Right lung (tissue), 2 donors: ENCODE measurements at regions not wholly inside any gene's neighbourhood (a gene's known extent, or its start where the extent isn't known, plus 50 kb on each side); places are given as distances from the start of the nearest gene placed in this dataset.
A peak's percentile ranks its signal among the peaks of the same experiment; 100 is the strongest.

Source experiments
- DNase-seq, 2 donors: peaks; one replicate each; pipeline ENCODE4 v3.0.0-alpha.2; 2013

DNA sequence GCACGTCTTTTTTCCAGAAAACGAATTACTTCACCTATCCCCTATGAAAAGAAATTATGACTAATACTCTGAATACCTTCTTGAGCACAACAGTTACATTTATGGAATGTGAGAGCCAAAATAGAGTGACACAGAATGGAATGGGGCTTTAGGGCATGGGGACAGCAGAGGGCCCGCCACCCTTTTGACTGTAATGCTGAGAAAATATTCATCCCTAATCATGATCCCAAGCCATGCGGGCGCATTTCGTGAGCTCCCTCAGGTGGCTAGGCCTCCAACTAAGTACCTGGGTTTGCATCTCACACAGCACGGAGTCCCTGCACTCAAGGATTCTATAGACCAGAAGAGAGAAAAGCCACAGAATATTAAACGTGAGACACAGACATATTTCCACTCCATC, 212.6 kb downstream of the SOD2 start:
- DNase-seq, result no peak

DNA sequence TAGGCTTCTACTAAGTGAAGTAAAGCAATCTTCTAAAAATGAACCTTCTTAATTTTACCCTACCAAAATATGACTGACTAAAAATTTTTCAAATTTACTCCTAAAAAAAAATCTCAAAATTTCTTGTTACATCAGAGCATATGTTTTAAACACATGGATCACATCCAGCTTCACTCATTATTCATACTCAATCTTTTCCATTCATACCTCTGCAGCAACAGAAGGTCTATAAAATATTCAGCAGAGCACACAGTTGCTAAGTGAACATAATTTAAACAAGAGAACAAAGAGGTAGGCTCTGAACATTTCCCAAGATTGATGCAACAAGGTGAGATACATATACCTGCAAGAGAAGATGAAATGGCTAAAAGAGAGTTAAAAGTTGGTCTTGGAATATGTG, 213.9 kb downstream of the SOD2 start:
- no peak for DNase-seq

- DNase-seq, result no peak
These were observed 219.4 kb downstream of the SOD2 start for GRCh38 chr6:159473475-159474263.

DNA sequence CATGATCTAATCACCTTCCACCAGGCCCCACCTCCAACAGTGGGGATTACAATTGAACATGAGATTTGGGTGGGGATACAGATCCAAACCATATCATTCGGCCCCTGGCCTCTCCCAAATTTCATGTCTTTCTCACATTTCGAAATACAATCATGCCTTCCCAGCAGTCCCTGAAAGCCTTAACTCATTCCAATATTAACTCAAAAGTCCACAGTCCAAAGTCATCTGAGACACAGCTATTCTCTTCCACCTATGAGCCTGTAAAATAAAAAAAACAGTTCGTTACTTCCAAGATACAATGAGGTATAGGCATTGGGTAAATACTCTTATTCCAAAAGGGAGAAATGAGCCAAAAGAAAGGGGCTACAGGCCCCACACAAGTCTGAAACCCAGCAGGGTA, 222.6 kb downstream of the SOD2 start:
- no peak for DNase-seq

- no peak for DNase-seq
These were observed 223.6 kb downstream of the SOD2 start for GRCh38 chr6:159469443-159469842.

GRCh38 chr6:159468994-159469393, 224.0 kb downstream of the SOD2 start:
- DNase-seq, result no peak

GRCh38 chr6:159467473-159468041, 225.5 kb downstream of the SOD2 start:
- DNase-seq, result no peak

- DNase-seq, result no peak
These were observed 226.1 kb downstream of the SOD2 start for GRCh38 chr6:159466926-159467325.

DNA sequence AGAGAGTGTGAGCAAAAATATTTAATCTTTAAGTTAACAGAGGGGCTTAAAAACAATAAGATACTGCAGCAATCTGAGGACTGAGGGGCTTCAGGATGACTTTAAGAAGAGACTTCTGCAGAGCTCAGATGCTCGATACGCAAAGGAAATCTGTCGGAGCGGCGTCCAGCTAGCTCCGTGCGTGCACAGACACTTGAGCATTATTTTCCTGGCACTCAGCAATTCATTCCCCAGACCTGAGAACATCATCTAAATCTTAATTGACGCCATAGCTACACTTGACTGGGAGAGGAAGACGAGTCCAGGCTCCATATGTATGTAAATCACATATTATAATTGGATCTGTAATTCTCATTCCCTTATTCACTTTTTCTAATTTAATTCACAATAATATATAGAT, 228.2 kb downstream of the SOD2 start:
- DNase-seq, result no peak

DNA sequence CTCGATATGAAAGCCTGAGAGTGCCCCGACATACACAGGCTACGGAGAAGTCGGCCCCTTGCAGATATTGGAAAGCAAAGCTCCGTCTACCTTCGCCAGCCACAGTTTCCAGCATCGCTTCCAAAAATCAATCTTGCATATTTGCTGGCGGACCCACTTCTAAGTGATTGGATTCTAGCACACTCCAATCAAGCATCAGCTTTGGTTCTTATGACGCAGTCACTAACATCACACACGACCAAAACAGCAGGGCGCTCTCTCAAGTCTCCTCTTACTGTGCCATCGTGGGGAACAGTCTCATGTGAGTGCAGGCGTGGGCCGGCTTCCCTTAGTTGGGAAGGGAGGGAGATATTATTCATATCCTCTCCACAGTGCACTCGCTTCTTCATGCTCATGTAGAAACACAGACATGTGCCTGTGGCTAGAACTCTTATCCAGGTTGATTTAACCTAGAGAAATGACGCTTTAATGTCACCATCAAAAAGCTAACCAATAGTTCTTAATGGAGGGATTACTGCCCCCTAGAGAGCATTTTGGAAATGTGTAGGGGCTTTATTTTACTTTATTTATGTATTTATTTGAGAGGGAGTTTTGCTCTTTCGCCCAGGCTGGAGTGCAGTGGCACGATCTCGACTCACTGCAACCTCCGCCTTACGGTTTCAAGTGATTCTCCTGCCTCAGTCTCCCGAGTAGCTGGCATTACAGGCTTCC, 229.8 kb downstream of the SOD2 start:
- DNase-seq, result no peak

DNA sequence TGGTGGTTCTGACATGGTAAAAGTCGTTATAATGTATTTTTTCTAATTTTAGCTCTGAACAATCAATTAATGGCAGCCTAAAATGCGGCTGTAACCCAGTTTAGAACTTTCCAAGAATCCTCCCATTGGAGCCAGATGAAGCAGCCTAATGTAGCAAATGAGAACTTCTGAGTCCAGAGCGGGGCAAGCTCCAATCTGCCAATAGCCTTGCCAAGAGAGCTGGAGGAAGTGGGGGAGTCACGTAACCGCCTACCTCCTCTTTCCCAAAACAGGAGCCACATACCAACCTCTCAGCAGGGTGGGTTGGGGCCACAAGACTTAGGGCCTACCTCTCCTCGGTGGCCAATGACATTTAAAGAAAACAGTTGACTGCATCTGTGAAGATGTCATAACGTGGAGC, 230.6 kb downstream of the SOD2 start:
- DNase-seq, result no peak

DNA sequence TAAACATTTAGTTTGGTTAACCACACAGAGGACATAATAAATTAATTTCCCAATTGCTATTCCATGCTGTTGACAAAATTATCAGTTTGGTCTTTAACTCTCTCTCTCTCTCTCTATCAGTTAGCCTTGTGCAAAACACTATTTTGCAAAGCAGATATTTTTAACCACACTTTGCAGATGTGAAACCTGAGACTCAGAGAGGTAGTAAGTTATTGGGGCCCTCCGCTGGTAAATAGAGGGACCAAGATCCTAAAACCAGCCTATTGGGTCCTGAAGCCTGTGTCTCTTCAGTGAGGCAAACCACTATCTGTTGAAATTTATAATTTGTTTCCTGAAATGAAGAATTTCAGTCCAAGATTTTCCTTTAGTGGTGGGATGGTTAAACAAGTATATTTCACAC, 231.0 kb downstream of the SOD2 start:
- no peak for DNase-seq

DNA sequence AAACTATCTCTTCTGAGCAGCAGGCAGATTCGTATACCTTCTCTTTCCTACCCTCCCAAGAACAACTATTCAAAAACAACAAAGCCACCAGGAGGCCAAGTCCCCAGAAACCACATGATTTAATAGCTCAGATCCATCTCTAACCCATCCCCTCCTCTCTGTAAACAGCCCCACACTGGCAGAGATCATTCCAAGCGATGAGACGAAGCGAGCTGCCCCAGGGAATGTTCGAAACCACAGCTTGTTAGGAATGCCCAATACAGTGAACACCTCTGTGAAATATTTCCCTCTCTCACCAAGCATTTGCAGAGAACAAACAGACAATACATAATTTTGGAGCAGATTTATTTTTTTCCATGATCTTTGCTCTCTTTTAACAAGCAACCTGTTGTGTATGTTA, 231.8 kb downstream of the SOD2 start:
- no peak for DNase-seq

GRCh38 chr6:159460476-159460875, 232.6 kb downstream of the SOD2 start:
- no peak for DNase-seq

DNA sequence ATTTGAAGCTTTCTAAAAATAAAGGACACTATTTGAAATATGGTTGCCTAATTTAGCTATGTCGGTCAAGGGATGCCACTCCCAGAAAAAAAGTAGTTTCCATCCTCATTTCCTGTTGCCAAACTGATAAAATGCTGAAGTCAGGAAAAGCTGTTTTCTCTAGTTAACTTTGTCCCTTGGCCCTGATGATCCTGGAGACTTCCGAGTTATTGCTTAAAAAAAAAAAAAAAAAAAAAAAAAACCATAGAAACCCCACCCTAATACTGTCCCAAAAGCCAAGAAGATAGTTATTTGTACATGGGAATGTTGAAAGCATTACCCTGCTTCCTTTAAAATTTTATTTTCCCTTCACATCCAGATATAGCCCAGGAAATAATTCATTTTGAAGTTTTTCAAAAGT, 236.7 kb downstream of the SOD2 start:
- no peak for DNase-seq

- DNase-seq, result no peak
These were observed 237.3 kb downstream of the SOD2 start for GRCh38 chr6:159455700-159456274.

DNA sequence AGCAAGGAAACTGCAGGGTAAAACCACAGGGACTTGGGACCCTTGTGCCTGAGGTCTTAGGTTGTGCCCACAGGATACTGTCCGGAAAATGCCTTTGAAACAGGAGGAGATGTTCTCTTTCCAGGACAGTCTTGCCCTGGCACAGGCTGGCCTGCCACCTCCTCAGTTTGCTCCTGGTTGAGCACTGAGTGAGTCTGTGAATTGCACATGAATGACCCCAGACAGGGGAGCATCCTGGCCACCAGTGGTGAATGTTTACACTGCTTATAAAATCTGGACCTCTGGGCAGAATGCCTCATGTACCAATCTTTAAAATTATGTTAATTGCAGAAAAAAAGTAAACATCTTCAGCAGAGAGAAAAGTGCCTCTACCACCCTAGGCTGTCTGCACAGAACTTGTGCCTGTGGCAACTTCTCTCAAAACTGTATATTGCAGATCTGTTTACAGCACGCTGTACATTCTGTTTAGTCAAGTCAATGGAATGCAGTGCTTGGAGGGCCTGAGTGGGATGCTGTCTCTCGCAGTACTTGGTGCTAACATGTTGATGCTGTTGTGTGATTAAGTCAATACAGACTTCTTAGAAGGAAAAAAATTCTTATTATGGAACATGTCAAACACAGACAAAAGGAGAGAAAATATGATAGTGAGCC, 242.1 kb downstream of the SOD2 start:
- DNase-seq, result peak; percentile 42 to 46

- no peak for DNase-seq
These were observed 246.7 kb downstream of the SOD2 start for GRCh38 chr6:159446340-159446739.

- DNase-seq, result no peak
These were observed 247.7 kb downstream of the SOD2 start for GRCh38 chr6:159445351-159445750.

- DNase-seq, result no peak
These were observed 248.8 kb downstream of the SOD2 start for GRCh38 chr6:159444056-159444760.

GRCh38 chr6:159443417-159443920, 249.6 kb downstream of the SOD2 start:
- DNase-seq, result no peak

- DNase-seq, result no peak
These were observed 251.4 kb downstream of the SOD2 start for GRCh38 chr6:159441704-159441981.
